ENCODE measurements at regions not wholly inside any gene's neighbourhood (a gene's known extent, or its start where the extent isn't known, plus 50 kb on each side); places are given as distances from the start of the nearest gene placed in this dataset.

- TF ChIP-seq CTCF (IDR thresholded peaks at IDR 0.05) (no peak), POLR2AphosphoS5 (IDR thresholded peaks at IDR 0.05) (no peak), POLR2A (IDR thresholded peaks at IDR 0.05) (no peak)
These were observed 82.9 kb downstream of the ARF6 start for GRCh38 chr14:49975799-49976198.
